OCI-LY3 (cell line): ENCODE measurements at regions not wholly inside any gene's neighbourhood (a gene's known extent, or its start where the extent isn't known, plus 50 kb on each side); places are given as distances from the start of the nearest gene placed in this dataset.

Experiments
- H2AFZ ChIP-seq: fragments of 200-600, 300-600 bp; shearing (Covaris generic); 2 replicates; pipeline ENCODE4 v1.6.0; 2014; ENCODE audit warnings: antibody characterized with exemption, low read depth, low read length
- H3K27ac ChIP-seq: fragments of 200-600, 300-600 bp; sonication (generic); 2 replicates; pipeline ENCODE4 v1.5.1; 2014; ENCODE audit warnings: mild to moderate bottlenecking, low read length, moderate library complexity, mixed read lengths
- H3K27me3 ChIP-seq: fragments of 200-600, 300-600 bp; sonication (generic); 2 replicates; pipeline ENCODE4 v1.6.1; 2014; ENCODE audit warnings: low read depth, low read length, mixed read lengths
- H3K36me3 ChIP-seq: fragments of 200-600, 300-600 bp; sonication (generic); replicated peaks from 2 replicates; pipeline ENCODE3; 2014; ENCODE audit warnings: low read depth, low read length, mixed read lengths
- H3K4me1 ChIP-seq: fragments of 300-600, 200-600 bp; sonication (generic); 2 replicates; pipeline ENCODE4 v1.6.1; 2014; ENCODE audit warnings: low read length, mixed read lengths
- H3K4me2 ChIP-seq: fragments of 200-600, 300-600 bp; sonication (generic); 2 replicates; pipeline ENCODE4 v1.6.1; 2014; ENCODE audit warnings: low read length, mixed read lengths
- H3K4me3 ChIP-seq: fragments of 300-600, 200-600 bp; sonication (generic); 2 replicates; pipeline ENCODE4 v1.5.1; 2014; ENCODE audit warnings: antibody characterized with exemption, mild to moderate bottlenecking, low read length, moderate library complexity
- H3K79me2 ChIP-seq: fragments of 300-600, 200-600 bp; shearing (Covaris generic); 2 replicates; pipeline ENCODE4 v1.6.1; 2014; ENCODE audit warnings: mild to moderate bottlenecking, low read length, mixed read lengths
- H3K9ac ChIP-seq: fragments of 300-600, 200-600 bp; shearing (Covaris generic); 2 replicates; pipeline ENCODE4 v1.6.0; 2014; ENCODE audit warnings: mild to moderate bottlenecking, low read length, moderate library complexity
- H3K9me3 ChIP-seq: fragments of 200-600, 300-600 bp; shearing (Covaris generic); 2 replicates; pipeline ENCODE4 v1.6.1; 2014; ENCODE audit warnings: low read length, mixed read lengths; ENCODE audit not compliant: insufficient read depth
- H4K20me1 ChIP-seq: fragments of 200-600, 300-600 bp; sonication (generic); 2 replicates; pipeline ENCODE4 v1.6.1; 2016; ENCODE audit warnings: low read length, mixed read lengths; ENCODE audit not compliant: insufficient read depth
- EZH2phosphoT487 ChIP-seq: fragments of 200-600 bp; shearing (Covaris generic); IDR thresholded peaks from 2 replicates; pipeline ENCODE4 v1.6.1; 2018; ENCODE audit warnings: antibody characterized with exemption, mixed run types, low read depth
- TF ChIP-seq, protein P1 (sequence below): fragments of 200-600, 300-600 bp; sonication (generic); IDR thresholded peaks from 2 replicates; pipeline ENCODE4 v1.5.1; 2014; ENCODE audit warnings: antibody characterized with exemption, low read length, low read depth

GRCh38 chr9:15047028-15047551 lies 136.9 kb upstream of the FREM1 start:
- Histone ChIP-seq H3K4me2 (no peak overlapping the region), H3K36me3 (no peaks in the 10 kb centered on the region), H2AFZ (no peak overlapping the region), H3K27me3 (no peaks in the 10 kb centered on the region), H3K9ac (no peak overlapping the region), H3K4me3 (no peak overlapping the region), H3K79me2 (no peaks in the 10 kb centered on the region), H3K4me1 (no peaks in the 10 kb centered on the region), H3K9me3 (no peaks in the 10 kb centered on the region), H4K20me1 (no peaks in the 10 kb centered on the region), H3K27ac (no peak overlapping the region)
- no peak for TF ChIP-seq EZH2phosphoT487
- TF ChIP-seq, protein P1, sequence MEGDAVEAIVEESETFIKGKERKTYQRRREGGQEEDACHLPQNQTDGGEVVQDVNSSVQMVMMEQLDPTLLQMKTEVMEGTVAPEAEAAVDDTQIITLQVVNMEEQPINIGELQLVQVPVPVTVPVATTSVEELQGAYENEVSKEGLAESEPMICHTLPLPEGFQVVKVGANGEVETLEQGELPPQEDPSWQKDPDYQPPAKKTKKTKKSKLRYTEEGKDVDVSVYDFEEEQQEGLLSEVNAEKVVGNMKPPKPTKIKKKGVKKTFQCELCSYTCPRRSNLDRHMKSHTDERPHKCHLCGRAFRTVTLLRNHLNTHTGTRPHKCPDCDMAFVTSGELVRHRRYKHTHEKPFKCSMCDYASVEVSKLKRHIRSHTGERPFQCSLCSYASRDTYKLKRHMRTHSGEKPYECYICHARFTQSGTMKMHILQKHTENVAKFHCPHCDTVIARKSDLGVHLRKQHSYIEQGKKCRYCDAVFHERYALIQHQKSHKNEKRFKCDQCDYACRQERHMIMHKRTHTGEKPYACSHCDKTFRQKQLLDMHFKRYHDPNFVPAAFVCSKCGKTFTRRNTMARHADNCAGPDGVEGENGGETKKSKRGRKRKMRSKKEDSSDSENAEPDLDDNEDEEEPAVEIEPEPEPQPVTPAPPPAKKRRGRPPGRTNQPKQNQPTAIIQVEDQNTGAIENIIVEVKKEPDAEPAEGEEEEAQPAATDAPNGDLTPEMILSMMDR = no peak

- no peak overlapping the region for H3K27ac ChIP-seq
- H3K9ac ChIP-seq = no peak overlapping the region
- H3K36me3 ChIP-seq = no peaks in the 10 kb centered on the region
- H3K79me2 ChIP-seq = no peaks in the 10 kb centered on the region
- H4K20me1 ChIP-seq = no peaks in the 10 kb centered on the region
- no peaks in the 10 kb centered on the region for H3K9me3 ChIP-seq
- no peaks in the 10 kb centered on the region for H3K27me3 ChIP-seq
- H2AFZ ChIP-seq = no peak overlapping the region
- H3K4me1 ChIP-seq = no peaks in the 10 kb centered on the region
- H3K4me2 ChIP-seq = no peak overlapping the region
- no peak for TF ChIP-seq EZH2phosphoT487
- TF ChIP-seq, protein P1 = no peak
- H3K4me3 ChIP-seq = no peak overlapping the region
Measured at GRCh38 chr9:15033316-15033715, 123.1 kb upstream of the FREM1 start.

- Histone ChIP-seq H3K4me1 (no peaks in the 10 kb centered on the region), H3K79me2 (no peaks in the 10 kb centered on the region), H3K27ac (no peak overlapping the region), H2AFZ (no peak overlapping the region), H3K36me3 (no peaks in the 10 kb centered on the region), H3K4me2 (no peak overlapping the region), H3K9me3 (no peaks in the 10 kb centered on the region), H4K20me1 (no peaks in the 10 kb centered on the region), H3K4me3 (no peak overlapping the region), H3K27me3 (no peaks in the 10 kb centered on the region), H3K9ac (no peak overlapping the region)
- no peak for TF ChIP-seq EZH2phosphoT487
- TF ChIP-seq, protein P1 = no peak
Measured at GRCh38 chr9:15032860-15033259, 122.6 kb upstream of the FREM1 start.

GRCh38 chr9:15021146-15021545 lies 110.9 kb upstream of the FREM1 start:
- Histone ChIP-seq H3K9me3 (no peaks in the 10 kb centered on the region), H3K9ac (no peak overlapping the region), H2AFZ (no peak overlapping the region), H3K27ac (no peak overlapping the region), H3K4me3 (no peak overlapping the region), H4K20me1 (no peaks in the 10 kb centered on the region), H3K79me2 (no peaks in the 10 kb centered on the region), H3K36me3 (no peaks in the 10 kb centered on the region), H3K4me2 (no peak overlapping the region), H3K27me3 (no peaks in the 10 kb centered on the region), H3K4me1 (no peaks in the 10 kb centered on the region)
- no peak for TF ChIP-seq EZH2phosphoT487
- TF ChIP-seq, protein P1 = no peak
